SK-N-MC (cell line): ENCODE measurements at regions not wholly inside any gene's neighbourhood (a gene's known extent, or its start where the extent isn't known, plus 50 kb on each side); places are given as distances from the start of the nearest gene placed in this dataset.

Experiments used
- EZH2 ChIP-seq: fragments of 200-600 bp; sonication (generic); IDR thresholded peaks from one replicate; pipeline ENCODE4 v1.6.1; 2017; ENCODE audit warnings: antibody characterized with exemption
- FOXP2 ChIP-seq: optimal IDR thresholded peaks from 2 replicates; pipeline ENCODE3; 2011; ENCODE audit warnings: mild to moderate bottlenecking, moderate library complexity; ENCODE audit not compliant: insufficient read depth; ENCODE audit errors: extremely low read length, control extremely low read depth
- POLR2AphosphoS5 ChIP-seq: IDR thresholded peaks from 2 replicates; pipeline ENCODE4 v1.6.1; 2012; ENCODE audit warnings: mild to moderate bottlenecking, low read depth, low read length, borderline replicate concordance

DNA sequence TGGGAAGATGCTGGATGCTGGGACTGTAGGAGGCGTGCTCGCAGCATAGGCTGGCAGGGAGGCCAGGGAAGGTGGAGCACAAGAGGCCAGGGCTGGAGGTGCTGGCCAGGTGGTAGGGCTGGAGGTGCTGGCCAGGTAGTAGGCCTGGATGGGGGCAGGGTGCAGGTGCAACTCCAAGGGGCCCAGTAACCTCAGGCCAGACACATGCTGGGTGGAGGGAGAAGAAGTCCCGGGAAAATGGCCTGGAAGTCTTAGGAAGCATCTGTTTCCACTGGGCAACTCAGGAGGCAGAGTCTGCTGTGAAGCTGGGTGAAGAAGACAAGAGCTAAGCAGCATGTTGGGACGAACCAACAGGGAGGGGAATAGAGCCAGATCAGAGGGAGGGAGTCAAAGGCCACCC lies 665.2 kb downstream of the BCL11B start:
- TF ChIP-seq POLR2AphosphoS5 (no peak), EZH2 (no peak), FOXP2 (no peak)
